IMR-90 (cell line): ENCODE measurements at regions not wholly inside any gene's neighbourhood (a gene's known extent, or its start where the extent isn't known, plus 50 kb on each side); places are given as distances from the start of the nearest gene placed in this dataset.

Experiments used
- MAFK ChIP-seq: IDR thresholded peaks from 2 replicates; pipeline ENCODE4 v1.6.1; 2012; ENCODE audit warnings: low read depth, low read length, improper control_type of control experiment
- POLR2A ChIP-seq: IDR thresholded peaks from 2 replicates; pipeline ENCODE4 v1.6.1; 2012; ENCODE audit warnings: mild to moderate bottlenecking, low read depth, low read length
- RAD21 ChIP-seq: IDR thresholded peaks from 2 replicates; pipeline ENCODE4 v1.6.1; 2012; ENCODE audit warnings: low read length, improper control_type of control experiment

GRCh38 chr3:143209715-143210059, 90.1 kb downstream of the CHST2 start:
- TF ChIP-seq MAFK (no peak), RAD21 (no peak), POLR2A (no peak)
